Adipocyte (in vitro differentiated cells): ENCODE measurements at regions not wholly inside any gene's neighbourhood (a gene's known extent, or its start where the extent isn't known, plus 50 kb on each side); places are given as distances from the start of the nearest gene placed in this dataset.
A peak's percentile ranks its signal among the peaks of the same experiment; 100 is the strongest.

Experiments
- DNase-seq: peaks from one replicate; pipeline ENCODE4 v3.0.0-alpha.2; 2015; ENCODE audit warnings: low read depth
- H3K27me3 ChIP-seq: replicated peaks from 2 replicates; pipeline ENCODE4 v1.7.0; 2013; ENCODE audit warnings: mild to moderate bottlenecking, low read length, moderate library complexity; ENCODE audit not compliant: control insufficient read depth, insufficient read depth
- H3K36me3 ChIP-seq: 2 replicates; pipeline ENCODE4 v1.7.0; 2013; ENCODE audit warnings: low read length, mild to moderate bottlenecking, moderate library complexity; ENCODE audit not compliant: control insufficient read depth, insufficient read depth, severe bottlenecking
- H3K4me1 ChIP-seq: 2 replicates; pipeline ENCODE4 v1.7.0; 2013; ENCODE audit warnings: mild to moderate bottlenecking, low read length, moderate library complexity; ENCODE audit not compliant: control insufficient read depth, insufficient read depth
- H3K4me3 ChIP-seq: 2 replicates; pipeline ENCODE4 v1.7.0; 2013; ENCODE audit warnings: mild to moderate bottlenecking, low read length, moderate library complexity
- H3K9ac ChIP-seq: 2 replicates; pipeline ENCODE4 v1.7.0; 2013; ENCODE audit warnings: mild to moderate bottlenecking, low read length, moderate library complexity
- H3K9me3 ChIP-seq: 2 replicates; pipeline ENCODE4 v1.7.0; 2013; ENCODE audit warnings: mild to moderate bottlenecking, low read length, moderate library complexity; ENCODE audit not compliant: control insufficient read depth

- DNase-seq, result no peak
- H3K9me3 ChIP-seq, result peaks cover 12% of the 10 kb centered on the region
- H3K27me3 ChIP-seq, result peaks cover 2% of the 10 kb centered on the region
- no peaks in the 10 kb centered on the region for H3K36me3 ChIP-seq
- no peak overlapping the region for H3K9ac ChIP-seq
- peaks cover 48% of the 10 kb centered on the region for H3K4me1 ChIP-seq
- H3K4me3 ChIP-seq, result no peak overlapping the region
Observed at GRCh38 chr11:76271068-76271467, 64.8 kb upstream of the WNT11 start.

GRCh38 chr11:76270389-76270788 lies 64.1 kb upstream of the WNT11 start:
- Histone ChIP-seq H3K27me3 (no peaks in the 10 kb centered on the region), H3K9me3 (peaks cover 12% of the 10 kb centered on the region), H3K4me3 (peak overlapping the region; percentile 32), H3K9ac (peak overlapping the region; percentile 63), H3K36me3 (no peaks in the 10 kb centered on the region), H3K4me1 (peaks cover 52% of the 10 kb centered on the region)
- no peak for DNase-seq

GRCh38 chr11:76269661-76270261 lies 63.5 kb upstream of the WNT11 start:
- H3K4me3 ChIP-seq, result peak overlapping the region; percentile 32
- H3K9ac ChIP-seq, result peak overlapping the region; percentile 63
- H3K36me3 ChIP-seq, result no peaks in the 10 kb centered on the region

GRCh38 chr11:76269247-76269646 lies 62.9 kb upstream of the WNT11 start:
- H3K4me3 ChIP-seq, result peak overlapping the region; percentile 36
- H3K9ac ChIP-seq, result peak overlapping the region; percentile 63
- peaks cover 4% of the 10 kb centered on the region for H3K9me3 ChIP-seq
- no peak for DNase-seq
- H3K36me3 ChIP-seq, result no peaks in the 10 kb centered on the region
- peaks cover 60% of the 10 kb centered on the region for H3K4me1 ChIP-seq
- H3K27me3 ChIP-seq, result no peaks in the 10 kb centered on the region

More at GRCh38 chr11:76269661-76270261, 63.5 kb upstream of the WNT11 start:
- Histone ChIP-seq H3K4me1 (peaks cover 59% of the 10 kb centered on the region), H3K9me3 (peaks cover 9% of the 10 kb centered on the region), H3K27me3 (no peaks in the 10 kb centered on the region)
- no peak for DNase-seq

- no peaks in the 10 kb centered on the region for H3K36me3 ChIP-seq
- H3K4me3 ChIP-seq, result no peak overlapping the region
- no peak for DNase-seq
- H3K9me3 ChIP-seq, result no peaks in the 10 kb centered on the region
- H3K9ac ChIP-seq, result no peak overlapping the region
- H3K4me1 ChIP-seq, result peaks cover 60% of the 10 kb centered on the region
- H3K27me3 ChIP-seq, result no peaks in the 10 kb centered on the region
Observed at GRCh38 chr11:76268498-76268897, 62.2 kb upstream of the WNT11 start.

- peaks cover 60% of the 10 kb centered on the region for H3K4me1 ChIP-seq
- DNase-seq, result peak; percentile 33
- no peaks in the 10 kb centered on the region for H3K27me3 ChIP-seq
- peak overlapping the region; percentile 72 for H3K9ac ChIP-seq
- peak overlapping the region; percentile 53 for H3K4me3 ChIP-seq
- H3K36me3 ChIP-seq, result no peaks in the 10 kb centered on the region
- H3K9me3 ChIP-seq, result no peaks in the 10 kb centered on the region
Observed at GRCh38 chr11:76267556-76267955, 61.3 kb upstream of the WNT11 start.

- Histone ChIP-seq H3K36me3 (no peaks in the 10 kb centered on the region), H3K27me3 (no peaks in the 10 kb centered on the region), H3K9ac (peak overlapping the region; percentile 72), H3K9me3 (no peaks in the 10 kb centered on the region), H3K4me1 (peaks cover 60% of the 10 kb centered on the region), H3K4me3 (peak overlapping the region; percentile 49)
- DNase-seq, result peak; percentile 65
Observed at GRCh38 chr11:76266286-76267100, 60.2 kb upstream of the WNT11 start.

- DNase-seq, result peak; percentile 4
- Histone ChIP-seq H3K36me3 (no peaks in the 10 kb centered on the region), H3K9ac (peak overlapping the region; percentile 64), H3K4me3 (no peak overlapping the region), H3K9me3 (no peaks in the 10 kb centered on the region), H3K4me1 (peaks cover 60% of the 10 kb centered on the region), H3K27me3 (no peaks in the 10 kb centered on the region)
Observed at GRCh38 chr11:76265771-76266241, 59.5 kb upstream of the WNT11 start.

GRCh38 chr11:76263657-76264056 lies 57.4 kb upstream of the WNT11 start:
- Histone ChIP-seq H3K27me3 (no peaks in the 10 kb centered on the region), H3K36me3 (no peaks in the 10 kb centered on the region), H3K4me3 (no peak overlapping the region), H3K9me3 (no peaks in the 10 kb centered on the region), H3K4me1 (peaks cover 40% of the 10 kb centered on the region), H3K9ac (no peak overlapping the region)
- DNase-seq, result no peak

- no peak overlapping the region for H3K4me3 ChIP-seq
- DNase-seq, result no peak
- no peak overlapping the region for H3K9ac ChIP-seq
Observed at GRCh38 chr11:76263166-76263565, 56.9 kb upstream of the WNT11 start.

GRCh38 chr11:76260296-76260925 lies 54.1 kb upstream of the WNT11 start:
- no peak for DNase-seq
- Histone ChIP-seq H3K9ac (no peak overlapping the region), H3K9me3 (no peaks in the 10 kb centered on the region), H3K4me3 (no peak overlapping the region), H3K36me3 (no peaks in the 10 kb centered on the region), H3K27me3 (no peaks in the 10 kb centered on the region), H3K4me1 (peaks cover 8% of the 10 kb centered on the region)

More at GRCh38 chr11:76263166-76263565, 56.9 kb upstream of the WNT11 start:
- Histone ChIP-seq H3K36me3 (no peaks in the 10 kb centered on the region), H3K4me1 (peaks cover 35% of the 10 kb centered on the region), H3K27me3 (no peaks in the 10 kb centered on the region), H3K9me3 (no peaks in the 10 kb centered on the region)
